ENCODE measurements at regions not wholly inside any gene's neighbourhood (a gene's known extent, or its start where the extent isn't known, plus 50 kb on each side); places are given as distances from the start of the nearest gene placed in this dataset.

GRCh38 chr5:57598756-57599155, 116.1 kb upstream of the ACTBL2 start:
- no peak overlapping the region for H3K27ac Mint-ChIP-seq
- intact Hi-C loops (cut with micrococcal nuclease) = no loop called here
- no peak overlapping the region for H3K4me3 ChIP-seq (ENCODE audit: low read length)
- no peak overlapping the region for H3K4me3 Mint-ChIP-seq
- ATAC-seq (no peak), DNase-seq (no peak)
- H3K27me3 Mint-ChIP-seq (ENCODE audit: low read depth in 2 of 2) = peaks cover 0 to 6% of the 10 kb centered on the region in 2 donors
- H3K4me1 Mint-ChIP-seq = no peaks in the 10 kb centered on the region
- TF ChIP-seq, protein P1, sequence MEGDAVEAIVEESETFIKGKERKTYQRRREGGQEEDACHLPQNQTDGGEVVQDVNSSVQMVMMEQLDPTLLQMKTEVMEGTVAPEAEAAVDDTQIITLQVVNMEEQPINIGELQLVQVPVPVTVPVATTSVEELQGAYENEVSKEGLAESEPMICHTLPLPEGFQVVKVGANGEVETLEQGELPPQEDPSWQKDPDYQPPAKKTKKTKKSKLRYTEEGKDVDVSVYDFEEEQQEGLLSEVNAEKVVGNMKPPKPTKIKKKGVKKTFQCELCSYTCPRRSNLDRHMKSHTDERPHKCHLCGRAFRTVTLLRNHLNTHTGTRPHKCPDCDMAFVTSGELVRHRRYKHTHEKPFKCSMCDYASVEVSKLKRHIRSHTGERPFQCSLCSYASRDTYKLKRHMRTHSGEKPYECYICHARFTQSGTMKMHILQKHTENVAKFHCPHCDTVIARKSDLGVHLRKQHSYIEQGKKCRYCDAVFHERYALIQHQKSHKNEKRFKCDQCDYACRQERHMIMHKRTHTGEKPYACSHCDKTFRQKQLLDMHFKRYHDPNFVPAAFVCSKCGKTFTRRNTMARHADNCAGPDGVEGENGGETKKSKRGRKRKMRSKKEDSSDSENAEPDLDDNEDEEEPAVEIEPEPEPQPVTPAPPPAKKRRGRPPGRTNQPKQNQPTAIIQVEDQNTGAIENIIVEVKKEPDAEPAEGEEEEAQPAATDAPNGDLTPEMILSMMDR (IDR thresholded peaks at IDR 0.05) = no peak
- WGBS (ENCODE audit: insufficient coverage) = 79% methylated on average over 3 of the region's 3 CpGs
- H3K9me3 ChIP-seq (ENCODE audit: control insufficient read depth, insufficient read depth, low read length) = no peaks in the 10 kb centered on the region
- no peaks in the 10 kb centered on the region for H3K36me3 Mint-ChIP-seq
- no peak overlapping the region for H3K27ac ChIP-seq (ENCODE audit: low read length)
- no peaks in the 10 kb centered on the region for H3K27me3 ChIP-seq (ENCODE audit: control insufficient read depth, insufficient read depth, low read length)
- no peaks in the 10 kb centered on the region for H3K4me1 ChIP-seq (ENCODE audit: control insufficient read depth, insufficient read depth, low read length)
- H3K9me3 Mint-ChIP-seq = no peaks in the 10 kb centered on the region
- no peaks in the 10 kb centered on the region for H3K36me3 ChIP-seq (ENCODE audit: control insufficient read depth, insufficient read depth, low read length)

DNA sequence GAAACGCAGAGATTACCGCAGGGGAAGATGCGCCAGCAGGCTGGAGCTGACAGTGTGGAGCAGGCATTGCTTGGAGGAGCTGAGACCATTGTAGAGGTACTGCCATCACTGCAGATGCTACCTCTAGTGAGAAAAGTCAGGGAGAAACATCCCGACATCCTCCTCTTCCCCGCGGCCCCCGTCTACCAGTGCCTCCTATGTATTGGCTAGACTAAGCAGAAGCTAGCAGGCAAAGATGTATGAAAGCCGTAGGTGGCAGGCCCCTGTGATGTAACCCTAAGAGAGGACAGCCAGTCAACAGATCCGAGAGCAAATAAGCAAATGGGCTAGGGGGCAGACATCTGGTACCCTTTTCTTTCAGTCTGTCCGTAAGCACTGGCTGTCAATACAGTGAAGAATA, 115.5 kb upstream of the ACTBL2 start:
- Histone ChIP-seq H3K4me1 (ENCODE audit: control insufficient read depth, insufficient read depth, low read length) (no peaks in the 10 kb centered on the region), H3K27me3 (ENCODE audit: control insufficient read depth, insufficient read depth, low read length) (no peaks in the 10 kb centered on the region), H3K36me3 (ENCODE audit: control insufficient read depth, insufficient read depth, low read length) (no peaks in the 10 kb centered on the region), H3K4me3 (ENCODE audit: low read length) (no peak overlapping the region), H3K9me3 (ENCODE audit: control insufficient read depth, insufficient read depth, low read length) (no peaks in the 10 kb centered on the region), H3K27ac (ENCODE audit: low read length) (no peak overlapping the region)
- DNase-seq (no peak), ATAC-seq (no peak)
- intact Hi-C loops (cut with micrococcal nuclease) = no loop called here
- no peak overlapping the region for H3K4me3 Mint-ChIP-seq
- H3K27ac Mint-ChIP-seq = no peak overlapping the region
- TF ChIP-seq, protein P1 (IDR thresholded peaks at IDR 0.05) = no peak
- 93% methylated on average over 10 of the region's 10 CpGs for WGBS (ENCODE audit: insufficient coverage)
- peaks cover 0 to 6% of the 10 kb centered on the region in 2 donors for H3K27me3 Mint-ChIP-seq (ENCODE audit: low read depth in 2 of 2)
- H3K4me1 Mint-ChIP-seq = no peaks in the 10 kb centered on the region
- H3K9me3 Mint-ChIP-seq = no peaks in the 10 kb centered on the region
- H3K36me3 Mint-ChIP-seq = no peaks in the 10 kb centered on the region

- Mint-ChIP-seq H3K9me3 (peaks cover 0 to 2% of the 10 kb centered on the region in 2 donors), H3K4me1 (no peaks in the 10 kb centered on the region), H3K36me3 (no peaks in the 10 kb centered on the region), H3K27me3 (ENCODE audit: low read depth in 2 of 2) (peaks cover 3 to 6% of the 10 kb centered on the region in 2 donors), H3K4me3 (no peak overlapping the region), H3K27ac (no peak overlapping the region)
- no peak for ATAC-seq
- Histone ChIP-seq H3K27me3 (ENCODE audit: control insufficient read depth, insufficient read depth, low read length) (no peaks in the 10 kb centered on the region), H3K4me1 (ENCODE audit: control insufficient read depth, insufficient read depth, low read length) (no peaks in the 10 kb centered on the region), H3K9me3 (ENCODE audit: control insufficient read depth, insufficient read depth, low read length) (no peaks in the 10 kb centered on the region), H3K4me3 (ENCODE audit: low read length) (no peak overlapping the region), H3K36me3 (ENCODE audit: control insufficient read depth, insufficient read depth, low read length) (no peaks in the 10 kb centered on the region), H3K27ac (ENCODE audit: low read length) (no peak overlapping the region)
- TF ChIP-seq, protein P1 (IDR thresholded peaks at IDR 0.05) = no peak
- 73% methylated on average over 1 of the region's 1 CpG for whole genome bisulfite sequencing (ENCODE audit: insufficient coverage)
- no peak for DNase-seq
- intact Hi-C loops (cut with micrococcal nuclease) = no loop called here
Measured at GRCh38 chr5:57595523-57595991, 112.9 kb upstream of the ACTBL2 start.

DNA sequence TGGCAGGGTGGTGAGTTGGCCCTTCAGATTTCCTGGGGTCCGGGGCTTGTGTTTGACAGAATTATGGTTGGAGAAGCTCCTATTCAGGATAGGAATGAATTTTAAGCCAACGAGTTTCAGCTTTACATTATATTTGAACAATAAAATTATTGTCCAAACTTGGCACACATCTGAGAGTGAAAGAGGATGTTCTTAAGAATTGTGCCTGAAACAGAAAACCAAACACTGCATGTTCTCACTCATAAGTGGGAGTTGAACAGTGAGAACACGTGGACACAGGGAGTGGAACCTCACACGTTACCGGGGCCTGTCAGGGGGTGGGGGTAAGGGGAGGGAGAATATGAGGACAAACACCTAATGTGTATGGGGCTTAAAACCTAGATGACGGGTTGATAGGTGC, 111.8 kb upstream of the ACTBL2 start:
- no peak overlapping the region for H3K4me3 ChIP-seq (ENCODE audit: low read length)
- intact Hi-C loops (cut with micrococcal nuclease) = no loop called here
- WGBS (ENCODE audit: insufficient coverage) = 81% methylated on average over 4 of the region's 6 CpGs
- Mint-ChIP-seq H3K4me3 (no peak overlapping the region), H3K36me3 (no peaks in the 10 kb centered on the region), H3K4me1 (no peaks in the 10 kb centered on the region), H3K27me3 (ENCODE audit: low read depth in 2 of 2) (peaks cover 3 to 6% of the 10 kb centered on the region in 2 donors), H3K27ac (no peak overlapping the region), H3K9me3 (peaks cover 0 to 2% of the 10 kb centered on the region in 2 donors)
- no peaks in the 10 kb centered on the region for H3K36me3 ChIP-seq (ENCODE audit: control insufficient read depth, insufficient read depth, low read length)
- DNase-seq (no peak), ATAC-seq (no peak)
- H3K4me1 ChIP-seq (ENCODE audit: control insufficient read depth, insufficient read depth, low read length) = no peaks in the 10 kb centered on the region
- H3K27me3 ChIP-seq (ENCODE audit: control insufficient read depth, insufficient read depth, low read length) = no peaks in the 10 kb centered on the region
- TF ChIP-seq, protein P1 (IDR thresholded peaks at IDR 0.05) = no peak
- no peak overlapping the region for H3K27ac ChIP-seq (ENCODE audit: low read length)
- no peaks in the 10 kb centered on the region for H3K9me3 ChIP-seq (ENCODE audit: control insufficient read depth, insufficient read depth, low read length)
